Tibial artery (tissue), 4 donors: ENCODE measurements at regions not wholly inside any gene's neighbourhood (a gene's known extent, or its start where the extent isn't known, plus 50 kb on each side); places are given as distances from the start of the nearest gene placed in this dataset.

ENCODE experiments used
- DNase-seq, 2 donors: peaks; one replicate each; pipeline ENCODE4 v3.0.0-alpha.2; 2019
- H3K27ac ChIP-seq, 2 donors: fragments of 200-600 bp; sonication (generic) in 1 of 2; 1 replicate in 1 of 2; 2 replicates in 1 of 2; pipeline ENCODE4 v1.5.1; 2018 to 2019; ENCODE audit warnings: mild to moderate bottlenecking in 1 of 2
- H3K27me3 ChIP-seq, 2 donors: fragments of 200-600 bp; sonication (generic) in 1 of 2; one replicate each; pipeline versions ENCODE4 v1.5.1 to v1.6.0; 2016 to 2019
- H3K36me3 ChIP-seq, 3 donors: fragments of 200-600 bp; sonication (generic) in 2 of 3; one replicate each; pipeline ENCODE4 v1.5.1; 2016 to 2019; ENCODE audit warnings: mild to moderate bottlenecking in 2 of 3
- H3K4me1 ChIP-seq, 4 donors: fragments of 200-600 bp; sonication (generic) in 2 of 4; 1 replicate in 3 of 4; 2 replicates in 1 of 4; pipeline ENCODE4 v1.5.1; 2016 to 2019
- H3K4me3 ChIP-seq, 2 donors: fragments of 200-600 bp; sonication (generic) in 1 of 2; 1 replicate in 1 of 2; 2 replicates in 1 of 2; pipeline ENCODE4 v1.5.1; 2018 to 2019; ENCODE audit warnings: mild to moderate bottlenecking in 2 of 2
- H3K9me3 ChIP-seq, 3 donors: fragments of 200-600 bp; sonication (generic) in 1 of 3; one replicate each; pipeline ENCODE4 v1.5.1; 2016 to 2019
- intact Hi-C: fragments of 100-400 bp; cut with DNase I; formaldehyde crosslinking; loops from one replicate; pipeline ENCODE4 v1.15.0; 2023; ENCODE audit warnings: low total_unique reads
- TF ChIP-seq, protein P1 (sequence below), 2 experiments: fragments of 200-600 bp in 1 of 2; fragments of 450-650 bp in 1 of 2; IDR thresholded peaks; one replicate each; pipeline ENCODE4 v1.5.1; 2017 to 2019; ENCODE audit warnings: antibody characterized with exemption in 2 of 2, mild to moderate bottlenecking in 1 of 2, moderate library complexity in 1 of 2

DNA sequence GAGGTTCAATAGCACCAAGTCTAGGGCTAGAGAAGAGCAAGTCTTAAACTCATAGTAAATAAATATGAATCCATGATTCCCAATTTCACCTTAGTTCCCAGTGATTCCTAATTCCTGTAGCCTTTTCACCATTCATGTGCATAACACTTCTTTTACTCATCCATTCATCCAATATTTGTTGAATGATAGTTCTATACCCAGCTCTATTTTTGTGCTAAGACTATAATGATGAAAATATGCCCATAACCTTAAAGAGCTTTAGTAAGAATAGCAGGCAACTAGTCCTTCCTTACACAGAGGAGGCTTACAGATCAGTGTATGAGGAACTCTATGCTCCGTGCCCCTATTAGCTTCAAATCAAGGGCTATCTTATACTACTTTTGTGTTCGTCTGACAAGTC lies 280.2 kb upstream of the CHRM2 start:
- no peak for DNase-seq
- H3K4me1 ChIP-seq: no peaks in the 10 kb centered on the region
- no peaks in the 10 kb centered on the region for H3K9me3 ChIP-seq
- H3K4me3 ChIP-seq: no peak overlapping the region
- intact Hi-C loops: no loop called here
- H3K36me3 ChIP-seq: no peaks in the 10 kb centered on the region
- TF ChIP-seq, protein P1, sequence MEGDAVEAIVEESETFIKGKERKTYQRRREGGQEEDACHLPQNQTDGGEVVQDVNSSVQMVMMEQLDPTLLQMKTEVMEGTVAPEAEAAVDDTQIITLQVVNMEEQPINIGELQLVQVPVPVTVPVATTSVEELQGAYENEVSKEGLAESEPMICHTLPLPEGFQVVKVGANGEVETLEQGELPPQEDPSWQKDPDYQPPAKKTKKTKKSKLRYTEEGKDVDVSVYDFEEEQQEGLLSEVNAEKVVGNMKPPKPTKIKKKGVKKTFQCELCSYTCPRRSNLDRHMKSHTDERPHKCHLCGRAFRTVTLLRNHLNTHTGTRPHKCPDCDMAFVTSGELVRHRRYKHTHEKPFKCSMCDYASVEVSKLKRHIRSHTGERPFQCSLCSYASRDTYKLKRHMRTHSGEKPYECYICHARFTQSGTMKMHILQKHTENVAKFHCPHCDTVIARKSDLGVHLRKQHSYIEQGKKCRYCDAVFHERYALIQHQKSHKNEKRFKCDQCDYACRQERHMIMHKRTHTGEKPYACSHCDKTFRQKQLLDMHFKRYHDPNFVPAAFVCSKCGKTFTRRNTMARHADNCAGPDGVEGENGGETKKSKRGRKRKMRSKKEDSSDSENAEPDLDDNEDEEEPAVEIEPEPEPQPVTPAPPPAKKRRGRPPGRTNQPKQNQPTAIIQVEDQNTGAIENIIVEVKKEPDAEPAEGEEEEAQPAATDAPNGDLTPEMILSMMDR (IDR thresholded peaks at IDR 0.05): no peak
- H3K27me3 ChIP-seq: no peaks in the 10 kb centered on the region
- H3K27ac ChIP-seq: no peak overlapping the region

DNA sequence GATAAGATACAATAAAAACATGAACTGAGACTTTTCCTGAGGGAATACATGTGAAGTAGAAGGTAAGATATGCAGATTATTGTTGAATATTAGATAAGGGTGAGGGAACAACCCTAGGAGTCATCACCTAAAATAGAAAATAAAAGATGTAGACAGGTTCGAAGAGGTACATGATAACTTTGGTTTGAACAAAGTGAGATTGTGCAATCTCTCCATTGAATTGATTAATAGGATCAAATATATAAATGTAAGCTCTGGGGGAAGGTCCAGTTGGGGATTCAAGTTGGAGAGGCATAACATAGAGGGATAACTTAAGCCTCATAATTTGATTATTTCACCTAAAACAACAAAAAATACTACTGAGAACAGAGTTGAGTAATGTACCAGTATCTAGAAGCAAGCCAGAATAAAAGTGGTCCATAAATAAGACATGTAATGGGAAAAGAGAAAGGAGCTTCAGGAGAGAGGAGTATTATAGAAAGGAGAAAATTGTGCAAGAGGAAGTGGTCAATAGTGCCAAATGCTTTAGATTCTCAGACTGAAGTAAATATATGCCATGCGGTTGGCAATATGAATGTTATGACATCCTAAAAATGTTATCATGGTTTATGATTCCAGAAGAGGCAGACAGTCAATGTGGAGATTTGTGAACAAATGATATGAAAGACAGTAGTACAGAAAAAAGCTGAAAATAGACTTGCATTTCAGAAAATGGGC lies 282.3 kb upstream of the CHRM2 start:
- Histone ChIP-seq H3K27me3 (no peaks in the 10 kb centered on the region), H3K36me3 (no peaks in the 10 kb centered on the region), H3K27ac (no peak overlapping the region), H3K4me1 (no peaks in the 10 kb centered on the region), H3K9me3 (no peaks in the 10 kb centered on the region), H3K4me3 (no peak overlapping the region)
- no peak for DNase-seq
- intact Hi-C loops: no loop called here
- TF ChIP-seq, protein P1 (IDR thresholded peaks at IDR 0.05): no peak

- H3K36me3 ChIP-seq: no peaks in the 10 kb centered on the region
- intact Hi-C loops: no loop called here
- H3K4me1 ChIP-seq: no peaks in the 10 kb centered on the region
- TF ChIP-seq, protein P1 (IDR thresholded peaks at IDR 0.05): no peak
- no peak overlapping the region for H3K4me3 ChIP-seq
- no peak overlapping the region for H3K27ac ChIP-seq
- no peaks in the 10 kb centered on the region for H3K27me3 ChIP-seq
- no peaks in the 10 kb centered on the region for H3K9me3 ChIP-seq
- DNase-seq: no peak
Measured at GRCh38 chr7:136566491-136566890, 302.0 kb upstream of the CHRM2 start.

- Histone ChIP-seq H3K27me3 (no peaks in the 10 kb centered on the region), H3K4me3 (no peak overlapping the region), H3K36me3 (no peaks in the 10 kb centered on the region), H3K4me1 (no peaks in the 10 kb centered on the region), H3K9me3 (no peaks in the 10 kb centered on the region), H3K27ac (no peak overlapping the region)
- TF ChIP-seq, protein P1 (IDR thresholded peaks at IDR 0.05): no peak
- DNase-seq: no peak
- intact Hi-C loops: no loop called here
Measured at GRCh38 chr7:136555933-136556332, 312.5 kb upstream of the CHRM2 start.

DNA sequence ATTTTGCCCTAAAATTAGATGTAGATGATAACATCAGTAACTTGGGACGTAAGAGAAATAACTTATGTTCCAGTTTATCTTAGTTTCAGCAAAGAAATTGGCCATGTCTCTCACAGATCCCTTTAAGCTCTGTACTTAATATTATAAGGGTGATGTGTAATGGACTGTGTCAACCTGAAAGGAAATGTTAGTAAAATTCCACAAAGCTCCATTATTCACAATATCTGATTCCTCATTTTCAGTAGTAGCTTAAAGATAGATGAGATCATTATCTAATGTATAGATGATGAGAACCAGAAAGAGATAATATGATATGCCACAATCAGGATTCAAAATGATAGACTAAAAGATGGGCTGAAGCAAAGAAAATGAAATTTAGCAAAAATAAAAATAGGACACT lies 316.8 kb upstream of the CHRM2 start:
- Histone ChIP-seq H3K27ac (no peak overlapping the region), H3K4me1 (no peaks in the 10 kb centered on the region), H3K9me3 (no peaks in the 10 kb centered on the region), H3K36me3 (no peaks in the 10 kb centered on the region), H3K4me3 (no peak overlapping the region), H3K27me3 (no peaks in the 10 kb centered on the region)
- intact Hi-C loops: no loop called here
- DNase-seq: no peak
- TF ChIP-seq, protein P1 (IDR thresholded peaks at IDR 0.05): no peak

DNA sequence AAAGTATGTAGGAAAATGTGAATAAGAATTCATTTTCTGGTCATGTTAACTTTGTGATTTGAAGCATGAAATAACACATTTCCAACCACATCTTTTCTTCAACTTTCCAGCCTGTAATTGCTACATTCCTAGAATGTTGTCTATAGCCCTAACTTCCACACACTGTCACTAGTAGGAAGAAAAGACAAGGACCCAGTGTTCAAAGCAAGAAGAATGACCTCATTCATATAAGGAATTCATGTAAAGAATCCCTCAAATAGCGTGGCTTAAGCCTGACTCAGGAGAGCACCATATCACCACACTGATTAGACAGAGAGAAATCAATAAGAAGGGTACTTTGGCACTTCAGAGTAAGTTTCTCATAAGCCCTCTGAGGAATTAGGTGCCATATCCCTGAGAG lies 318.7 kb upstream of the CHRM2 start:
- H3K27ac ChIP-seq: no peak overlapping the region
- no peaks in the 10 kb centered on the region for H3K27me3 ChIP-seq
- H3K4me3 ChIP-seq: no peak overlapping the region
- TF ChIP-seq, protein P1 (IDR thresholded peaks at IDR 0.05): no peak
- no peaks in the 10 kb centered on the region for H3K36me3 ChIP-seq
- intact Hi-C loops: no loop called here
- H3K4me1 ChIP-seq: no peaks in the 10 kb centered on the region
- H3K9me3 ChIP-seq: no peaks in the 10 kb centered on the region
- no peak for DNase-seq
